GM18907 (cell line): ENCODE measurements at regions not wholly inside any gene's neighbourhood (a gene's known extent, or its start where the extent isn't known, plus 50 kb on each side); places are given as distances from the start of the nearest gene placed in this dataset.
"Not testable (repeated sequence)": the region's sequence is repeated elsewhere in the genome, so short reads cannot be mapped to it uniquely, and the experiment has no call there.

ENCODE experiments used
- ATAC-seq: cut with Tn5 transposase; IDR thresholded peaks from one replicate; pipeline ENCODE4 v1.9.1; 2021; ENCODE audit warnings: mild to moderate bottlenecking, moderate library complexity; ENCODE audit not compliant: unreplicated experiment

DNA sequence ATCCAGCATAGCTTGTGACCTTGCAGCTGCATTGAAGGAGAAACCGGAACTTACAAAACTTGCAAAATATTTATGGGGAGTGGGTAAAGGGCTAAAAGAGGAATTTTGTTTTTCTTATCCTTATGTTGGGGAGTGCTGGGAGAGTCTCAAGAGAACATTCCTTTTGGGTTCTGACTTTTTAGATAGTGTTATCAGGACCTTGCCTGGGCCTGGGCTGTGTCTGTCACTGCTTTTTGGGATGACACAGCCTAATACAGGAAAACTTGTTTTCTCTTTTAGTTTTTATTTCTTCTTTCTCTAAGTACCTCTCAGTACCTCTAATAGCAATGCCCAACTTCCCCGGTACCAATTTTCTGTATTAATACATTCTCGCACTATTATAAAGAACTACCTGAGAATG is 850.6 kb downstream of the RPS29 start:
- ATAC-seq = no peak

DNA sequence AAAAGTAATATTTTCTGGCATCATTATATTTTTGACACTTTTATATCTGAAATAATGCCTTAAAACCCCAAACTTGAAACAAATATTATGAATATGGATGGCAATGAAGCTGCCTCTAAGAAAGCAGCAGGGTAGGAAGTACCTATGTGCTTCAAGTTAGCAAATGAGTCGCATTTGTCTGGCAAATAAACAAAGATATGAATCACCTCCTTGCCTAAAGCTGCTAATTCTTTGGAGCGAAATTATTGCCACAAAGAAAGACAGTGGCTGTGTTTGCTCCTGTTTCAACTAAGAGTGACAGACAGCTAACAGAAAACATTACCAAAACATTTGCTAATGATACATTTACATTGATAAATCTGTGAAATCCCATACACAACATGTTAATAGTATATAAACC is 854.9 kb downstream of the RPS29 start:
- no peak for ATAC-seq

- no peak for ATAC-seq
Observed at GRCh38 chr14:48726080-48726642, 860.0 kb downstream of the RPS29 start.

- no peak for ATAC-seq
Observed at GRCh38 chr14:48725051-48725734, 861.0 kb downstream of the RPS29 start.

DNA sequence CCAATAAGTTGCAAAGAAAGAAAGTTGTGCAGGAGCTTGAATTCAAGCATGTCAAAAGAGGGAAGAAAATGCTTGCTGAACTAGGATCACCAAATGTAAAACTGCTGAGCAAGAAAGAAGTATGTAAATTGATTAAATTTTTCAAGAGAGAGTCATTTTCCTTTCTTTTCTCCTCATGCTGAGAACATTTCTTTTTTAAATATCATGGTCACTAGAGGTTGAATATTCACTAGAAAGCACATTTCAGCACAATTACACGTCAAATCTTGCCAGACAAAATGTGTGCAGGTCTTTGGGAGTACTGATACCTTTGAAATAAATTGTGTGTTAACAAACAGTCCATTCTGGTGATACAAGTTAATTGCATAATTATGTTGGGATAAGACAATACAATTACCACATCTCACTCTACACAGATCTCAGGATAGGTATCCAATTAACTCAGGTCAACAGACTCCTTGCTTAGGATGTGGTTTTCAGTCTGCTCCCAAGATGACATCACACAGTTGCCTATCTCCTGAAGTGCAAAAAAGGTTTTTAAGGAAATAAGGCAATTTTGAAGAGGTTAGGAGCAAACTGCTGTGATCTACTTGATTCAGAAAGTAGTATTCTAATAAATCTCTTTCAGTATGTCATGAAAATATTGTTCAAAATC is 862.2 kb downstream of the RPS29 start:
- no peak for ATAC-seq

- ATAC-seq = no peak
Observed at GRCh38 chr14:48714366-48714765, 871.8 kb downstream of the RPS29 start.

DNA sequence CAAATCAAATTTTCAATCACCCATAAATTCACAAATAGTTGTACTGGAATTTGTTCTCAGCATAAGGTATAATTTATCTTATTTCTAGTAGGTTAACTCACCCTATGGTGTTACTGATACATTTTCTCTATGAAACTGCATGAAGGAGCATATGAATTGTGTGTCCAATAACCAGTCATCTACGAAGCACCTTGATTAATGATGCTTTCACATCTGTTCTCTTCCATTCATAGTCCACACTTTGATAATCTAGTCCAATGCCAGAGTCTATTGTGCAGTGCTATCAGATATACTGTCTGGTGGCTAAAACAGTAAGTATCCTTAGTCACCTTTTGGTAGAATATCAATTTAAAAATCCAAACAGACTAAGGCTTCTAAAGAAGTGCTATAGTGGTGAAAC is 876.0 kb downstream of the RPS29 start:
- no peak for ATAC-seq

- no peak for ATAC-seq
Observed at GRCh38 chr14:48709277-48709785, 876.8 kb downstream of the RPS29 start.

GRCh38 chr14:48704639-48705038 is 881.5 kb downstream of the RPS29 start:
- no peak for ATAC-seq

- no peak for ATAC-seq
Observed at GRCh38 chr14:48703728-48704467, 882.3 kb downstream of the RPS29 start.

GRCh38 chr14:48697362-48697761 is 888.8 kb downstream of the RPS29 start:
- ATAC-seq = not testable (repeated sequence)

DNA sequence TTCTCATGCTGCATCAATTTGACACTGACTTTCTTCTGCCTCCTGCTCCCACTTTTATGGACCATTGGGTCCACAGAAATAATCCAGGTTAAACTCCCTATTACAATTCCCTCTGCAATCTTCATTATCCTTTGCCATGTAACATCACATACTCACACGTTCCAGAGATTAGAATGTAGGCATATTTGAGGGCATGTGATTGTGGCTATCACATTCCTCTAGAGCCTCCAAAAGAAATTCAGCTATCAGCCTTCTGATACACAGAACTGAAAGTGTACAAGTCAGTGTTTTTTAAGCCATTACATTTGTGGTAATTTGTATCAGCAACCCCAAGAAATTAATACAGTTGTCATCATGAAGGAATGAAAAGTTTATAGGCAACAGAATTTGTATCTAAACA is 892.4 kb downstream of the RPS29 start:
- no peak for ATAC-seq

- no peak for ATAC-seq
Observed at GRCh38 chr14:48690349-48690748, 895.8 kb downstream of the RPS29 start.

GRCh38 chr14:48686650-48687049 is 899.5 kb downstream of the RPS29 start:
- no peak for ATAC-seq

DNA sequence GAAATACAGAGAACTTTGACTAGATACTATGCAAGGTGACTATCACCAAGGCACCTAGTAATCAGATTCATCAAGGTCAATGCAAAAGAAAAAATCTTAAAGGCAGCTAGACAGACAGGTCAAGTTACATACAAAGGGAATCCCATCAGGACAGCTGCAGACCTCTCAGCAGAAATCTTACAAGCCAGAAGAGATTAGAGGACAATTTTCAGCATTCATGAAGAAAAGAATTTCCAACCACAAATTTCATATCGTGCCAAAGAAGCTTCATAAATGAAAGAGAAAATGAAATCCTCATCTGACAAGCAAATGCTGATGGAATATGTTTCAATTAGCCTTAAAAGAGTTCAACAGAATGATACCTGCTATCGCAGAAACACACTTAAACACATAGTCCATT is 913.7 kb downstream of the RPS29 start:
- no peak for ATAC-seq

DNA sequence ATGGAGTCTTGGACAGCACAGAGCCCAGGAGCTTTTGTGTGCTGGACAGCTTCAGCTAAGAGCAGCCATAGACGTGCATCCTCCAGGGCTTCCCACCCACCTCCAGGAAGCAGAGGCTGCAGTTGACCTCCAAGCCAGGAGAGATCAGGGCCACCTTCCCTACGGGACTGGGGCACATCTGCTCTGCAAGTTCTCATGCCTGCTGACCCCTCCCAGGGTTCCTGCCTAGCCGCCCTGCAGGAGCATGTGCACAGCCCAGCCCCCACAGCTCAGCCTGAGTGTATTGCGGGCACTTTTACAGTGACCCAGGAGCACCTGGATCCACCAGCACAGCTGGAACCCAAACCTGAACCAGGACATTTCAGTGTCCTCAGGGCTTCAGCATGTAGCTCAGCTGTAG is 915.2 kb downstream of the RPS29 start:
- no peak for ATAC-seq

GRCh38 chr14:48665077-48665784 is 920.9 kb downstream of the RPS29 start:
- no peak for ATAC-seq

- no peak for ATAC-seq
Observed at GRCh38 chr14:48643241-48643640, 942.9 kb downstream of the RPS29 start.

GRCh38 chr14:48628870-48629269 is 953.5 kb upstream of the MDGA2 start:
- ATAC-seq = no peak

- ATAC-seq = no peak
Observed at GRCh38 chr14:48622980-48623379, 947.6 kb upstream of the MDGA2 start.

GRCh38 chr14:48618057-48618456 is 942.7 kb upstream of the MDGA2 start:
- ATAC-seq = no peak
